B cell (primary cell): ENCODE measurements at regions not wholly inside any gene's neighbourhood (a gene's known extent, or its start where the extent isn't known, plus 50 kb on each side); places are given as distances from the start of the nearest gene placed in this dataset.

ENCODE experiments used
- CTCF ChIP-seq: fragments of 200-600 bp; IDR thresholded peaks from one replicate; pipeline ENCODE4 v1.8.0; 2022; ENCODE audit warnings: antibody characterized with exemption, mild to moderate bottlenecking
- EZH2 ChIP-seq: IDR thresholded peaks from 2 replicates; pipeline ENCODE4 v1.6.1; 2012; ENCODE audit warnings: borderline replicate concordance, low read depth, mild to moderate bottlenecking, moderate library complexity, low read length; ENCODE audit not compliant: insufficient read depth, poor library complexity, severe bottlenecking

GRCh38 chr4:59712470-59712869, 1487.7 kb upstream of the ADGRL3 start:
- TF ChIP-seq CTCF, result no peak
- no peak for TF ChIP-seq EZH2
